ENCODE measurements at regions not wholly inside any gene's neighbourhood (a gene's known extent, or its start where the extent isn't known, plus 50 kb on each side); places are given as distances from the start of the nearest gene placed in this dataset.

GRCh38 chr2:18722101-18722500, 132.7 kb upstream of the NT5C1B start:
- TF ChIP-seq EZH2phosphoT487 (IDR thresholded peaks at IDR 0.05; ENCODE audit: insufficient read depth, low read depth) (no peak), EZH2 (IDR thresholded peaks at IDR 0.05; ENCODE audit: insufficient read depth, poor library complexity, severe bottlenecking) (no peak)
